ENCODE measurements at regions not wholly inside any gene's neighbourhood (a gene's known extent, or its start where the extent isn't known, plus 50 kb on each side); places are given as distances from the start of the nearest gene placed in this dataset.

- H2BK12ac ChIP-seq (ENCODE audit: low read depth, low read length): no peak overlapping the region
- no peaks in the 10 kb centered on the region for H3K9me3 ChIP-seq (ENCODE audit: insufficient read depth in 2 of 2, low read depth in 1 of 2, low read length in 1 of 2)
- no peaks in the 10 kb centered on the region for H3K27me3 ChIP-seq (replicated peaks in 1 of 4; ENCODE audit: control insufficient read depth in 3 of 4, extremely low read depth in 1 of 4, insufficient read depth in 3 of 4, low read length in 3 of 4)
- H3K9ac ChIP-seq (replicated peaks in 1 of 4; ENCODE audit: extremely low read depth in 1 of 4, low read depth in 3 of 4, low read length in 3 of 4): no peak overlapping the region
- no peak overlapping the region for H3K18ac ChIP-seq (ENCODE audit: extremely low read depth, low read length)
- no peak overlapping the region for H2AFZ ChIP-seq (ENCODE audit: low read length)
- DNase-seq (ENCODE audit: low read depth in 1 of 2, low spot score in 2 of 2): no peak
- H3K56ac ChIP-seq (replicated peaks; ENCODE audit: insufficient read length, low read depth, low read length): no peak overlapping the region
- H3K23ac ChIP-seq (ENCODE audit: insufficient read length): no peak overlapping the region
- H4K20me1 ChIP-seq (replicated peaks in 1 of 2; ENCODE audit: control insufficient read depth in 1 of 2, insufficient read depth in 2 of 2, low read length in 2 of 2): no peaks in the 10 kb centered on the region
- TF ChIP-seq, protein P1, sequence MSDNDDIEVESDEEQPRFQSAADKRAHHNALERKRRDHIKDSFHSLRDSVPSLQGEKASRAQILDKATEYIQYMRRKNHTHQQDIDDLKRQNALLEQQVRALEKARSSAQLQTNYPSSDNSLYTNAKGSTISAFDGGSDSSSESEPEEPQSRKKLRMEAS (IDR thresholded peaks at IDR 0.05): no peak
- TF ChIP-seq YY1 (IDR thresholded peaks at IDR 0.05; ENCODE audit: low read depth, low read length) (no peak), GTF2F1 (IDR thresholded peaks at IDR 0.05; ENCODE audit: borderline replicate concordance, low read depth, low read length) (no peak), TBP (IDR thresholded peaks at IDR 0.05; ENCODE audit: low read depth, low read length) (no peak), NANOG (IDR thresholded peaks at IDR 0.05; ENCODE audit: insufficient read depth, low read depth, low read length, poor library complexity, severe bottlenecking) (no peak), CTBP2 (IDR thresholded peaks at IDR 0.05; ENCODE audit: borderline replicate concordance, insufficient read depth, insufficient read length, low read length) (no peak), KDM4A (IDR thresholded peaks at IDR 0.05; ENCODE audit: low read depth, low read length, severe bottlenecking) (no peak), POLR2AphosphoS5 (IDR thresholded peaks at IDR 0.05; ENCODE audit: low read depth, low read length) (no peak), FOSL1 (IDR thresholded peaks at IDR 0.05; ENCODE audit: insufficient read depth, low read depth, low read length) (no peak), ASH2L (IDR thresholded peaks at IDR 0.05; ENCODE audit: low read length) (no peak)
- no peak overlapping the region for H2BK15ac ChIP-seq (ENCODE audit: low read length)
- H3K4me1 ChIP-seq (replicated peaks in 1 of 4; ENCODE audit: control insufficient read depth in 3 of 4, insufficient read depth in 4 of 4, low read length in 3 of 4): no peaks in the 10 kb centered on the region
- no peaks in the 10 kb centered on the region for H3K36me3 ChIP-seq (ENCODE audit: control insufficient read depth in 2 of 4, insufficient read depth in 4 of 4, low read length in 3 of 4)
- FAIRE-seq: no peak
- no peaks in the 10 kb centered on the region for H3K23me2 ChIP-seq (ENCODE audit: low read depth, low read length)
- H4K5ac ChIP-seq (ENCODE audit: insufficient read length, low read depth, low read length): no peak overlapping the region
- H3K4me2 ChIP-seq (ENCODE audit: insufficient read depth in 1 of 2, low read depth in 2 of 2, low read length in 2 of 2): no peak overlapping the region
- H3K79me2 ChIP-seq (ENCODE audit: control insufficient read depth in 1 of 2, insufficient read depth in 2 of 2, low read length in 2 of 2): no peaks in the 10 kb centered on the region
- H2AK5ac ChIP-seq (ENCODE audit: low read depth, low read length): no peak overlapping the region
- WGBS, 2 experiments (ENCODE audit: extremely low coverage in 1 of 2, insufficient coverage in 1 of 2, insufficient read length in 1 of 2, insufficient replicate concordance in 2 of 2, low coverage in 1 of 2, low lambda C conversion rate in 2 of 2, missing lambda C conversion rate in 1 of 2): 94% methylated on average over 3 of the region's 3 CpGs; no CpG with 5 or more reads in 1 of the 2 experiments
- no peak overlapping the region for H3K4me3 ChIP-seq (ENCODE audit: extremely low read depth in 1 of 4, insufficient read depth in 2 of 4, low read depth in 3 of 4, low read length in 4 of 4)
- no peaks in the 10 kb centered on the region for H3K79me1 ChIP-seq (ENCODE audit: low read depth, low read length)
- no peak overlapping the region for H4K91ac ChIP-seq (replicated peaks; ENCODE audit: insufficient read length, low read length)
- H2BK120ac ChIP-seq (replicated peaks; ENCODE audit: low read depth, low read length): no peak overlapping the region
- H2BK20ac ChIP-seq (ENCODE audit: low read length): no peak overlapping the region
- H3K4ac ChIP-seq (replicated peaks; ENCODE audit: insufficient read length, low read depth, low read length): no peak overlapping the region
- ChIA-PET POLR2A (ENCODE audit: partially characterized antibody) (interaction anchor here (0.7 kb wide), 1 partner anchor 138 kb away, joined by 3 read pairs; no protein-coding TSS in a partner anchor), CTCF (ENCODE audit: partially characterized antibody) (no interaction called here)
- H3K14ac ChIP-seq (ENCODE audit: insufficient read length): no peak overlapping the region
- no peak overlapping the region for H4K8ac ChIP-seq (ENCODE audit: extremely low read depth, insufficient read depth, low read length)
- H3K27ac ChIP-seq (ENCODE audit: low read depth, low read length): no peak overlapping the region
- no peak overlapping the region for H2BK5ac ChIP-seq (ENCODE audit: low read depth, low read length)
These were observed 188.0 kb upstream of the DCC start for GRCh38 chr18:52152036-52152435.
